HUDEP-2 (cell line): ENCODE measurements at regions not wholly inside any gene's neighbourhood (a gene's known extent, or its start where the extent isn't known, plus 50 kb on each side); places are given as distances from the start of the nearest gene placed in this dataset.
A peak's percentile ranks its signal among the peaks of the same experiment; 100 is the strongest.

Source experiments
- DNase-seq, 76 experiments: peaks; one replicate each; lab custom pipeline; 2025; ENCODE audit not compliant: unreplicated experiment in 76 of 76; lab: John Stamatoyannopoulos, UW

GRCh38 chr1:5265438-5266075, 611.1 kb downstream of the AJAP1 start:
- DNase-seq, result no peak

GRCh38 chr1:5264476-5264875, 610.1 kb downstream of the AJAP1 start:
- no peak for DNase-seq

DNA sequence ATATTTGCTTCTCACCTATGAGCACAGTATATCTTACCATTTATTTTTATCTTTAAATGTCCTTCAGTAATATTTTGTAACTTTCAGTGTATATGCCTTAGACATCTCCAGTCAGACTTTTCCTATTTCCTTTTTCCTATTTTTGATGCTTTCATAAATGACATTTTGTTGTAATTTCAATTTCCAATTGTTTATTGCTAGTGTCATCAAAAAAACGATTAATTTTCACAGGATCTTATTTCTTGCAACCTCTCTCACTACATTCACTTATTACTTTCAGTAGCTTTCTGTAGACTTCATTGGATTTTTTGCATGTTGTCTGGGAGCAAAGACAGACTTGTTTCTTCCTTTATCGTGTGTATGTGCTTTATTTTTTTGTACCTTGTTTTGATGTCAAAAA, 602.4 kb downstream of the AJAP1 start:
- DNase-seq, result no peak

GRCh38 chr1:5254975-5255374, 600.6 kb downstream of the AJAP1 start:
- no peak for DNase-seq

- no peak for DNase-seq
Observed at GRCh38 chr1:5254131-5254725, 599.8 kb downstream of the AJAP1 start.

DNA sequence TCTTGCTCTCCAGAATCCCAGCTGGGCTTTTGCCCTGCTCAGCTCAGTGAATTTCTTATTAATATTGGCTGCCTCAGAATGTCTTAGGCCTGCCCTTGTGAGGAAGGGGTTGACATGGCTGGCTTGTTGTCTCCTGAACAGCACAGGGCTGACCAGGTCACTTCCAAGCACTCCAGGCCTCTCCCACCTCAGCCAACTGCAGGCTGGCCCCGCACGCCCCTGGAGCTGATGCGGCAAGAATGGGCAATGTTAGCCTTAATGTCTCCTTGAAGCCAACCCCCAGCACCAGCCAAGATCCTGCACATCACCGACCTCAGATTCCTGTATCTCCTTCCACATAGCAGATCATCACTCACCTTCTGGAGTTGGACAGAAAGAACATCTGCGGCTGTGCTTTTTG, 598.6 kb downstream of the AJAP1 start:
- no peak for DNase-seq

DNA sequence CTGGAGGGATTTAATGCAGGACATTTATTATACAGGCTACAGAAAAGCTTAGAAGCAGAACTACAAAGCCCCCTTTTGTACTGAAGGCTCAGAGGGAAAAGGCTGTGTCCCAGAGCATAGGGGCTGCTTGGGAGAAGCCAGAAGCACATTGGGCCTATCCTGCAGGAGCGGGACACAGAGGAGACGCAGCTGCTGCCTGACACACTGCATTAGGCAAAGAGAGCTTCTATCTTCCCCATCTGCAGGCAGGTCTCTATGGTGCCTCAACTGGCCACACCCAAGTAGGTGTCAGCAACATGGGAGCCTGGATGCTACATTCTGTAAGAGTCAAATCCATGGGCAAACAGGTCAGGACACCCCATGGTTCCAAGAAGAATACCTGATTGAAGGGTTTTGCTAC, 595.9 kb downstream of the AJAP1 start:
- no peak for DNase-seq

DNA sequence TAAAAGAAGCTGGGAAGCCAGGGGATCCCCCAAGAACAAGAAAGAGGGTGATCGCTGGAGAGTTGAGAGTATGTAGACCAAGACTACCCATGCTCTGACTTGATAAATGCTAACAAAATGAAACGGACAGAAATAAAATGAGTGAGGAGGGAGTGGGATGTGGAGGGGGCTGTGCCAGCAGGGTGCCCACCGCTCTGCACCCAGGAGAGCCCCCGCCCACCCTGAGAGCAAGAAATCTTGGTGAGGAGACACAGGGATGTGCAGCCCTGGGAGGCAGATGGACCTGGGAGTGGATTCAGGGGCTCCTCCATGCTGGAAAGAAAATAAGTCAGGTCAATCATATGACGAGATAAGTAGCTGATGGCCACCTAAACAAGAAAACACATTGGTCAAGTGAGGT, 590.9 kb downstream of the AJAP1 start:
- no peak for DNase-seq

- no peak for DNase-seq
Observed at GRCh38 chr1:5244631-5245285, 590.3 kb downstream of the AJAP1 start.

- no peak for DNase-seq
Observed at GRCh38 chr1:5242850-5243249, 588.4 kb downstream of the AJAP1 start.

- peak in 2 of 76 experiments; percentile 1 to 5 for DNase-seq
Observed at GRCh38 chr1:5239911-5240310, 585.5 kb downstream of the AJAP1 start.

GRCh38 chr1:5238351-5239130, 584.1 kb downstream of the AJAP1 start:
- no peak for DNase-seq

GRCh38 chr1:5235355-5235899, 581.0 kb downstream of the AJAP1 start:
- DNase-seq, result no peak

- DNase-seq, result no peak
Observed at GRCh38 chr1:5232537-5232936, 578.1 kb downstream of the AJAP1 start.

GRCh38 chr1:5231541-5232315, 577.3 kb downstream of the AJAP1 start:
- no peak for DNase-seq

GRCh38 chr1:5227114-5227513, 572.7 kb downstream of the AJAP1 start:
- DNase-seq, result no peak

- DNase-seq, result no peak
Observed at GRCh38 chr1:5225707-5226704, 571.6 kb downstream of the AJAP1 start.

GRCh38 chr1:5223206-5223605, 568.8 kb downstream of the AJAP1 start:
- no peak for DNase-seq

DNA sequence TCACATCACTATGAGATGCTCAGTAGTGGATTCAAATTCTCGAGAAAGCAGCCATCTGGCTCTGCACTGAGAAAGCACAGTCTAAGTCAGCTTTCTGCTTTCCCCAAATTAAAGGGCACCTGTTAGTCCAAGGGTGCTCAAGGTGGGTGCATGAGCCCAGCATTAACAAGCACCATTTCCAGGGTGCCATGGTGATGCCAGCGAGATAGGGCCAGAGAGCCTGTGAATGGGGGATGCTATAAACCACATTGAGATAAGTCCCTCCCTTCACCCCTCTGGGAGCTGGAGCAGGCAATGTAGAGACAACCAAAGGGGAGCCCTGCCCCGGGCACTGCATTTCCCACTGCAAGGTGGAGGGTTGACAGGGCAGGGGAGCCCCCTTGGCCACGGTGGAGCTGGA, 568.2 kb downstream of the AJAP1 start:
- no peak for DNase-seq
